Middle frontal gyrus (tissue), 1 donor: ENCODE measurements at regions not wholly inside any gene's neighbourhood (a gene's known extent, or its start where the extent isn't known, plus 50 kb on each side); places are given as distances from the start of the nearest gene placed in this dataset.

Source experiments
- DNase-seq: peaks from one replicate; pipeline ENCODE4 v3.0.0-alpha.2; 2015; ENCODE audit warnings: low spot score; ENCODE audit errors: extremely low spot score

- DNase-seq = no peak
These were observed 310.2 kb upstream of the TLE3 start for GRCh38 chr15:70407955-70408354.

GRCh38 chr15:70407336-70407670 lies 309.6 kb upstream of the TLE3 start:
- no peak for DNase-seq

- no peak for DNase-seq
These were observed 309.1 kb upstream of the TLE3 start for GRCh38 chr15:70406617-70407335.

GRCh38 chr15:70401709-70402108 lies 304.0 kb upstream of the TLE3 start:
- DNase-seq = no peak

GRCh38 chr15:70400766-70401541 lies 303.2 kb upstream of the TLE3 start:
- no peak for DNase-seq

GRCh38 chr15:70399204-70399603 lies 301.5 kb upstream of the TLE3 start:
- no peak for DNase-seq

GRCh38 chr15:70398694-70399093 lies 301.0 kb upstream of the TLE3 start:
- DNase-seq = no peak

- DNase-seq = no peak
These were observed 299.1 kb upstream of the TLE3 start for GRCh38 chr15:70396807-70397206.

- no peak for DNase-seq
These were observed 297.4 kb upstream of the TLE3 start for GRCh38 chr15:70395164-70395563.

- no peak for DNase-seq
These were observed 293.0 kb upstream of the TLE3 start for GRCh38 chr15:70390723-70391122.

- DNase-seq = no peak
These were observed 290.3 kb upstream of the TLE3 start for GRCh38 chr15:70387993-70388392.

GRCh38 chr15:70387081-70387480 lies 289.4 kb upstream of the TLE3 start:
- DNase-seq = no peak

- DNase-seq = no peak
These were observed 288.0 kb upstream of the TLE3 start for GRCh38 chr15:70385711-70386110.

GRCh38 chr15:70385052-70385451 lies 287.3 kb upstream of the TLE3 start:
- DNase-seq = no peak

GRCh38 chr15:70383856-70384255 lies 286.1 kb upstream of the TLE3 start:
- no peak for DNase-seq

- DNase-seq = no peak
These were observed 285.2 kb upstream of the TLE3 start for GRCh38 chr15:70382762-70383458.

GRCh38 chr15:70382009-70382749 lies 284.5 kb upstream of the TLE3 start:
- no peak for DNase-seq

- DNase-seq = no peak
These were observed 282.5 kb upstream of the TLE3 start for GRCh38 chr15:70379938-70380883.

GRCh38 chr15:70379134-70379533 lies 281.4 kb upstream of the TLE3 start:
- DNase-seq = no peak
